ENCODE measurements at regions not wholly inside any gene's neighbourhood (a gene's known extent, or its start where the extent isn't known, plus 50 kb on each side); places are given as distances from the start of the nearest gene placed in this dataset.

- no peak for TF ChIP-seq POLR2A (IDR thresholded peaks at IDR 0.05; ENCODE audit: borderline replicate concordance, extremely low read depth, insufficient read depth, insufficient read length)
- TF ChIP-seq MAX (IDR thresholded peaks at IDR 0.05): no peak
- no peak for TF ChIP-seq YY1 (IDR thresholded peaks at IDR 0.05; ENCODE audit: extremely low read depth, insufficient replicate concordance, low read depth, low read length)
- TF ChIP-seq POLR2AphosphoS5 (IDR thresholded peaks at IDR 0.05; ENCODE audit: low read depth, low read length): no peak
- no peak for TF ChIP-seq EZH2phosphoT487 (IDR thresholded peaks at IDR 0.05; ENCODE audit: borderline replicate concordance)
- TF ChIP-seq CTCF (IDR thresholded peaks at IDR 0.05 in 2 of 3, conservative IDR thresholded peaks at IDR 0.05 in 1 of 3; ENCODE audit: borderline replicate concordance in 1 of 3, insufficient read depth in 1 of 3, low read depth in 2 of 3, low read length in 2 of 3): no peak
- TF ChIP-seq CEBPB (IDR thresholded peaks at IDR 0.05; ENCODE audit: low read depth): no peak
- no peak for TF ChIP-seq REST (IDR thresholded peaks at IDR 0.05; ENCODE audit: low read depth)
These were observed 95.9 kb upstream of the IFNGR1 start for GRCh38 chr6:137315081-137315480.
